ENCODE measurements at regions not wholly inside any gene's neighbourhood (a gene's known extent, or its start where the extent isn't known, plus 50 kb on each side); places are given as distances from the start of the nearest gene placed in this dataset.

GRCh38 chr12:124458992-124459851 is 108.2 kb downstream of the NCOR2 start:
- no peak for TF ChIP-seq CTCF (IDR thresholded peaks at IDR 0.05)
- TF ChIP-seq REST (IDR thresholded peaks at IDR 0.05; ENCODE audit: insufficient read depth in 1 of 2, low read depth in 2 of 2, low read length in 1 of 2), result no peak
- TF ChIP-seq POLR2AphosphoS5 (IDR thresholded peaks at IDR 0.05; ENCODE audit: low read depth, low read length), result no peak

All from Panc1 (cell line).